ENCODE measurements at regions not wholly inside any gene's neighbourhood (a gene's known extent, or its start where the extent isn't known, plus 50 kb on each side); places are given as distances from the start of the nearest gene placed in this dataset.

GRCh38 chr11:97234016-97234415 is 844.2 kb downstream of the JRKL start:
- ChIA-PET CTCF (no interaction called here), POLR2A (no interaction called here)
- Mint-ChIP-seq H3K4me1 (ENCODE audit: low read depth, unreplicated experiment) (no peaks in the 10 kb centered on the region), H3K4me3 (ENCODE audit: unreplicated experiment) (no peak overlapping the region), H3K27ac (ENCODE audit: unreplicated experiment) (no peak overlapping the region), H3K9me3 (ENCODE audit: unreplicated experiment) (no peaks in the 10 kb centered on the region), H3K27me3 (ENCODE audit: insufficient read depth, unreplicated experiment) (peaks cover 6% of the 10 kb centered on the region), H3K36me3 (ENCODE audit: insufficient read depth, unreplicated experiment) (no peaks in the 10 kb centered on the region)
- H3K4me1 ChIP-seq, result no peaks in the 10 kb centered on the region
- intact Hi-C loops (cut with micrococcal nuclease; ENCODE audit: unreplicated experiment), result no loop called here
- TF ChIP-seq CTCF (IDR thresholded peaks at IDR 0.05; ENCODE audit: insufficient read depth in 1 of 2, low read depth in 1 of 2, low read length in 1 of 2, severe bottlenecking in 1 of 2, unreplicated experiment in 1 of 2), result no peak
- no TSS peak for BruUV-seq (replicated peaks)
- no peaks in the 10 kb centered on the region for H3K9me3 ChIP-seq
- no peaks in the 10 kb centered on the region for H3K36me3 ChIP-seq (ENCODE audit: control insufficient read depth, insufficient read depth, low read length)
- no peak for DNase-seq
- H3K4me3 ChIP-seq (ENCODE audit: low read depth, low read length), result no peak overlapping the region
- H3K27me3 ChIP-seq (replicated peaks; ENCODE audit: control insufficient read depth, insufficient read depth, low read length), result no peaks in the 10 kb centered on the region

GRCh38 chr11:97237151-97237550 is 847.3 kb downstream of the JRKL start:
- H3K9me3 ChIP-seq, result no peaks in the 10 kb centered on the region
- intact Hi-C loops (cut with micrococcal nuclease; ENCODE audit: unreplicated experiment), result no loop called here
- no peak for TF ChIP-seq CTCF (IDR thresholded peaks at IDR 0.05; ENCODE audit: insufficient read depth in 1 of 2, low read depth in 1 of 2, low read length in 1 of 2, severe bottlenecking in 1 of 2, unreplicated experiment in 1 of 2)

DNA sequence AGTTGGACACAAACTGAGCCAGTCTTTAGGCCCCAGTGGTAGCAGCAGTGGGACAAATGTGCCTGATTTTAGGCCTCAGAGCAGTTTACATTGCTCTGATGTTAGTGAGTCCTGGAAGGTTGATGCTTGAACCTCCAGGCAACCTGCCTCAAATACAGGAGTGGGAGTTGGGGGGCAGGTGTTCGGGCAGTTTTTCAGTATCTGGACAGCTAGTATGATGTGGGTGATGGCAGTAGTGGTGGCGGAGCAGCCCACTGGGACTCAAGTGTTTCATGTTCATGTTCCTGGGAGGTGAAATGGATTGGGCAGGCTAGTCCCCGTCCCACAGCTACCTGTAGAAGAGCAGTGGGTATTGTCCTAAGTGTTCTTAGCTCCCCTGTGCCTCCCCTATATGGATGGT is 857.8 kb downstream of the JRKL start:
- Histone ChIP-seq H3K9me3 (peaks cover 5% of the 10 kb centered on the region; the same call in 1 of the 2 replicates), H3K4me3 (ENCODE audit: low read depth, low read length) (no peak overlapping the region), H3K4me1 (no peaks in the 10 kb centered on the region), H3K27me3 (replicated peaks; ENCODE audit: control insufficient read depth, insufficient read depth, low read length) (no peaks in the 10 kb centered on the region), H3K36me3 (ENCODE audit: control insufficient read depth, insufficient read depth, low read length) (no peaks in the 10 kb centered on the region)
- Mint-ChIP-seq H3K36me3 (ENCODE audit: insufficient read depth, unreplicated experiment) (no peaks in the 10 kb centered on the region), H3K27me3 (ENCODE audit: insufficient read depth, unreplicated experiment) (no peaks in the 10 kb centered on the region), H3K4me3 (ENCODE audit: unreplicated experiment) (no peak overlapping the region), H3K27ac (ENCODE audit: unreplicated experiment) (no peak overlapping the region), H3K9me3 (ENCODE audit: unreplicated experiment) (no peaks in the 10 kb centered on the region), H3K4me1 (ENCODE audit: low read depth, unreplicated experiment) (no peaks in the 10 kb centered on the region)
- DNase-seq, result no peak
- ChIA-PET POLR2A (no interaction called here), CTCF (no interaction called here)
- TF ChIP-seq CTCF (IDR thresholded peaks at IDR 0.05; ENCODE audit: insufficient read depth in 1 of 2, low read depth in 1 of 2, low read length in 1 of 2, severe bottlenecking in 1 of 2, unreplicated experiment in 1 of 2), result no peak
- intact Hi-C loops (cut with micrococcal nuclease; ENCODE audit: unreplicated experiment), result no loop called here
- BruUV-seq (replicated peaks), result no TSS peak

More at GRCh38 chr11:97237151-97237550, 847.3 kb downstream of the JRKL start:
- Histone ChIP-seq H3K36me3 (ENCODE audit: control insufficient read depth, insufficient read depth, low read length) (no peaks in the 10 kb centered on the region), H3K4me1 (no peaks in the 10 kb centered on the region), H3K27me3 (replicated peaks; ENCODE audit: control insufficient read depth, insufficient read depth, low read length) (no peaks in the 10 kb centered on the region), H3K4me3 (ENCODE audit: low read depth, low read length) (no peak overlapping the region)
- no peak overlapping the region for H3K4me3 Mint-ChIP-seq (ENCODE audit: unreplicated experiment)
- no peaks in the 10 kb centered on the region for H3K9me3 Mint-ChIP-seq (ENCODE audit: unreplicated experiment)
- no peak overlapping the region for H3K27ac Mint-ChIP-seq (ENCODE audit: unreplicated experiment)
- BruUV-seq (replicated peaks), result no TSS peak
- DNase-seq, result no peak
- ChIA-PET CTCF (no interaction called here), POLR2A (no interaction called here)
- H3K36me3 Mint-ChIP-seq (ENCODE audit: insufficient read depth, unreplicated experiment), result no peaks in the 10 kb centered on the region
- no peaks in the 10 kb centered on the region for H3K4me1 Mint-ChIP-seq (ENCODE audit: low read depth, unreplicated experiment)
- H3K27me3 Mint-ChIP-seq (ENCODE audit: insufficient read depth, unreplicated experiment), result peaks cover 2% of the 10 kb centered on the region
